HG02763 (cell line): ENCODE measurements at regions not wholly inside any gene's neighbourhood (a gene's known extent, or its start where the extent isn't known, plus 50 kb on each side); places are given as distances from the start of the nearest gene placed in this dataset.

Source experiments
- ATAC-seq: cut with Tn5 transposase; IDR thresholded peaks from one replicate; pipeline ENCODE4 v1.9.1; 2021; ENCODE audit warnings: mild to moderate bottlenecking, moderate library complexity; ENCODE audit not compliant: unreplicated experiment

DNA sequence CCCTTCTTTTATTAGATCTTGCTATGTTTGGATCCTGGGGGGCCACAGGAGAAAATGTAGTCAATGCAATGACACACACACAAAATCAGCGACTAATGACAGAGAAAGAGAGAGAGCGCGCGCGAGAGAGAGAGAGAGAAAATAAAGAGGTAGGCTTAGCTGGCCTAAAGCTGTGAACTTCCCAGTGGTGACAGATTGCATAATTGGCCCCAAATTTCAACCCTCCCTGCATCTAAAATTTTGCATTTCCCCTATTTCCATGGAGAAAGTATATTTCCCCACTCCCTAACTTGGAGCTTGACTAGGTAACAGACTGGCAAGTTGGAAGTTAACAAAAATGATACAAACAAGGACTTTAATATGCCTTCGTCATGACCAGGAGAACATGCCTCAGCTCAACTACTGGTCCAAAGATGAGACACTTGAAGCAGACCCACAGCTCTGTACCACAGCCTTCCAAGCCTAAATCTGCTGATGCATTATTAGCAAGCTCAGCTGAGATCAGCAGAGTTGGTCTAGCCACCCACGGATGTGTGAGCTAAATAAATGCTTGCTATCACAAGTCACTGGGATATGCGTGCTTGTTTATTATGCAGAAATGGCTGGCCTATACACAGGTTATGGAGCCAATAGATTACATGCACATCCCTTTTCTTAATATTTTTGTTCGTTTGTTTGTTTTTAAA, 118.1 kb upstream of the PRDM1 start:
- ATAC-seq: no peak

DNA sequence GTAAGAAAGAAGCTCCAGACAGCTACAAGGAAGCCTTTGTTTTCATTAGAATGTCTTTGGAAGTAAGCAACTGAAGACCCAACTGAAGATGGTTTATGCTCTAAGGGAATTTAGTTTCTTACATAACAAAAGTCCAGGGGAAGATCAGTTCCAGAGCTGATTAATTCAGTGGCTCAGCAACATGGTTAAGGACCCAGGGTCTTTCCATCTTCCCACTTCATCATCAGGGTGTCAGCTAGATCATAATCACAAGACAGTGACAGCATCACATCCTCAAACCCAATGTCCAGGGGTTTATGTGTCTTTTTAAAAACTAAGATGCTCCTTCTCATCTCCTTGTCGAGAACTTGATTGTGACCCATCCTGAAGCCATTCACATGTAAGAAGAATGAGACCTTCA, 119.7 kb upstream of the PRDM1 start:
- ATAC-seq: no peak

- ATAC-seq: no peak
These were observed 121.0 kb upstream of the PRDM1 start for GRCh38 chr6:105964979-105965760.

GRCh38 chr6:105954148-105954547, 132.0 kb upstream of the PRDM1 start:
- no peak for ATAC-seq

GRCh38 chr6:105952772-105953690, 133.1 kb upstream of the PRDM1 start:
- no peak for ATAC-seq

- no peak for ATAC-seq
These were observed 133.8 kb upstream of the PRDM1 start for GRCh38 chr6:105952326-105952725.

- ATAC-seq: no peak
These were observed 134.8 kb upstream of the PRDM1 start for GRCh38 chr6:105951322-105951721.

GRCh38 chr6:105949869-105950268, 136.3 kb upstream of the PRDM1 start:
- ATAC-seq: no peak

DNA sequence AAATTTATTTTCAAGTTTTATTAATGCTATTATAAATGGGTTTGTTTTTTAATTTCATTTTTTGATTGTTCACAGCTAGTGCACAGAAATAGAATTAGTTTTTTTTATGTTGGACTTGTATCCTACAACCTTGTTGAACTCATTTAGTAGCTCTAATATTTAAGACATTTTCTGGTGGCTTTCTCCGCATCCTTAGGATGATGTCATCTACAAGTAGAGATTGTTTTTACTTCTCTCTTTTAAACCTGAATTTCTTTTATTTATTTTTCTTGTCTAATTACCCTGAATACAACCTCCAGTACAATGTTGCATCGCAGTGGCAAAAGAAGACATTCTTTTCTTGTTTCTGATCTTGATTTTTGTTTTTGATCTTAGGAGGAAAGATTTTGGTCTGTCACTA, 142.6 kb upstream of the PRDM1 start:
- ATAC-seq: no peak

DNA sequence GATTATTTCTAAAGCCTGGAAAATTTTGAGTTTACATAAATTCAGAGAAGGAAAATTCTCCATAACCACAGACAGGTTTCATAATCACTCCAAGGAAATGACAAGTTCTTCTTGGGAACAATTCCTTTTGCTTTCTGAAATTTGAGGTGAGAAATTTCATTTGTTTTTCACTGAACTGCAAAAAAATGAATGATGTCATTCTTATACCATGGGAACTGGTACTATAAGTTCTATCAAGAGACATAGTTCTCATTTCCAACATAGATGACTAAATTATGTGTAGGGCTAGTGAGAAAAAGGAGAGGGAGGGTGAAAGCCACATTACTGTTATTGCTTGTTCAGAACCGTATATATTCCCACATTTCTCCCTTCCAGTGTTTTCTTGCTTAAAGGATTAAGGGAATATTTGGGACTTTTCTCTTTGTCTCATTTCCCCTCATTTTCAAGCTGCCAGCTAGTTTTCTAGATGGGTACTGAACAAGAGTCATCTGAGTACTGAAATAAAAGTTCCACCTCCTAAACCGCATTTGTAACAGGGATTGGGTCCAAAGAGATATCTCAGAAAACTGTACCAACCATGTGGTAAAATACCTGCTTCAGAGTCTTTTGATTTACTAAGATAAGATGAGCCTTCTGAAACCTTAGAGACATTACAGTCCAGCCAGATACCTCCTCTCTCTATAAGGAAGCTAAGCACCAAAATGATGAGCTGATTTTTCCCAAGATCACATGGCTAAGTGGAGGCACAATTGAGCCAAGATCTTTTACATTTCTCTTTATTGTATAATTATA, 144.3 kb upstream of the PRDM1 start:
- no peak for ATAC-seq

DNA sequence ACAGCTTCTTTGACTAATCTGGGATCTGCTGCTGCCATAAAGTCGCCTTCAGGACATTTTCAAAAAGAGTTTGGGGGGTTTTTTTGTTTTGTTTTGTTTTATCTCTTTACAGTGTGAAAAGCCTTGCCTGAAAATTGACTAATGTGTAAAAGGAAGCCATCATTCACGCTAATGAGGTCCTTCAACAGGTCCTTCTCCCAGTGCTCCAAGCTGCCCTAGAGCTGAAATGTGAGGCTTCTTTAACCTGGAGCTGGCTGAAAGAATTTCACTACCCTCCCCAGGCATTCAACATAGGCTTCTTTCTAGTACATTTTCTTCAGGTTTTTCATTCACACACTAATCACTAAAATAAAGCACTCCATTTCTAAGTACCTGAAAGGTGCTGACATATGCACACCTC, 145.1 kb upstream of the PRDM1 start:
- ATAC-seq: no peak

DNA sequence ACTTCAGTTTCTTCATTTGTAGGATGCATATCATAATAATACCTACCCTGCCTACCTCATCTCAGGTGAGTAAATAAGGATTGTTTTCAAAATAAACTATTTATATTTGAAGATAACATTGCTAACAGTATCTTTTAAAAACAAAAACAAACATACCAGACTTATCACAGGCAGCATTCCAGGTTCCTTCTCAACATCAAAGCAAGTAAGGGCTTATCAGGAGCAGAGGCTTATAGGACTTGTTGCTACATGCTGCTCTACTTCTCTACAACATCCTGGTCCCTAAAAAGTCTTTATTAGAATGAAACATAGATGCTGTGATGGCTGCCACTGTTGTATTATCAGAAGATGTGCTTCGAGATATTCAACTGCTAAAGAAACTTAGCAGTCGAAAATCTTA, 149.2 kb upstream of the PRDM1 start:
- ATAC-seq: no peak

DNA sequence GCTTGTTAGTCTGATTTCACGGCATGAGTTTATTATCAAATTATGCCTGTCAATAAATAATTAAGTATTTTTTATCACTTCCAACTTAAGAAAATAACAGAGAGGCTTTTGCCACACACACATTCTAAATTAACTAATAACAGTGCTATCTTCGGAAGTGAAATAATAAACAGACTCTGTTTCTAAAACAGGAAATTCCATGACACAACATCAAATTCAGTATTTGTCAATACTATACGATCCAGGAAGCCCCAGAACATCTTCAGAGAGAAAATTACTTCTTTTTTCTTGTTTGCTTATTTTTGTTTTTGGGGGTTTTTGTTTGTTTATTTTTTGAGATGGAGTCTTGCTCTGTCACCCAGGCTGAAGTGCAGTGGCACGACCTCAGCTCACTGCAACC, 150.7 kb upstream of the PRDM1 start:
- no peak for ATAC-seq

GRCh38 chr6:105934708-105935107, 151.4 kb upstream of the PRDM1 start:
- ATAC-seq: no peak

DNA sequence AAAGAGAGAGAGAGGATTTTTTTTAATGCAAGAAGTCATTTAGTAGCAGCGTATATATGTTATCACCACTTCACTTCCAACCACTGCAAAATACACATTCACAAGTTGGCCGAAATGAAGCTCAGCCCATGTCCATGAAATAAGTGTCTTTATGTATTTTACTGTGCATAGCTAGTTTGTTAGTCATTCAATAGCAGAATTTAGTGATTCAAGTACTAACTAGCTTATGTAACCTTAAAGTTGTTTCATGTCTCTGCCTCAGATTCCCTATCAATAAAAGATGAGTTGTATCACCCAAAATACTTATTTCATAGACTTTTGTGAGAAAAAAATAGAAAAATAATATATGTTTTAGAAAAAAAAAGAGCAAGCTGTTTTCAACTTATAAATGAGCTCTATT, 153.7 kb upstream of the PRDM1 start:
- ATAC-seq: no peak

DNA sequence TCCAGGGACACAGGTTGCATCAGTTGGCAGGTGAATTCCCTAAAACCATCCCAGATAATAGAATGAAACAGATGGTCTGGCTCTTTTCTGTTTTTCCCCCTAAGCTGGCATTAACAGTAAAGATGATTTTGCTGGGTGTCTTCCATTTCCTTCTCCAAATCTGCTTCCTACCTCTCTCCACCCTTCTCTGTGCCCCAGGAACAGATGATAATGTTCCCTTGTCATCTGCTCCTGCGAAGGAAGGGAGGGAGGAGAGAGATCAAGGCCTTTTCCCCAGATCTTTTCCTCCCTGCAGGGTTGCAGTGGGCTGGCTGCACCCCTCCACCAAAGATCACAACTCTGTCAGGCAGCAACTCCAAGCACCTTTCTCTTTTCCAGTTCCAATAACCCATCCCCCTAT, 156.5 kb upstream of the PRDM1 start:
- ATAC-seq: no peak

GRCh38 chr6:105926318-105926717, 159.8 kb upstream of the PRDM1 start:
- no peak for ATAC-seq

DNA sequence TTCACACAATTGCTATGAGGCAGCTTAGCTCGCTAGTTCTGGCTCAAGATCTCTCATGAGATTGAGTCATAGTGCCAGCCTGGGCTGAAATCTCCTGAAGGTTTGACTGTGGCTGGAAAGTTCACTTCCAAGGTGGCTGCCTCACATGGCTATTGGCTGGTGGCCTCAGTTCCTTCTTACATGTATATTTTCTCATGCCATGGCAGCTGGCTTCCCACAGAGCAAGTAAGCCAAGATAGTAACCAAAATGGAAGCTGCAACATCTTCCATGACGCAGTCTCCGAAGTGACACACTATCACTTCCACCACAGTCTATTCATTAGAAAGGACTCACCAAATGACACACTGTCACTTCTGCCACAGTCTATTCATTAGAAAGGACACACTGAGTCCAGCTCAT, 160.4 kb upstream of the PRDM1 start:
- no peak for ATAC-seq

DNA sequence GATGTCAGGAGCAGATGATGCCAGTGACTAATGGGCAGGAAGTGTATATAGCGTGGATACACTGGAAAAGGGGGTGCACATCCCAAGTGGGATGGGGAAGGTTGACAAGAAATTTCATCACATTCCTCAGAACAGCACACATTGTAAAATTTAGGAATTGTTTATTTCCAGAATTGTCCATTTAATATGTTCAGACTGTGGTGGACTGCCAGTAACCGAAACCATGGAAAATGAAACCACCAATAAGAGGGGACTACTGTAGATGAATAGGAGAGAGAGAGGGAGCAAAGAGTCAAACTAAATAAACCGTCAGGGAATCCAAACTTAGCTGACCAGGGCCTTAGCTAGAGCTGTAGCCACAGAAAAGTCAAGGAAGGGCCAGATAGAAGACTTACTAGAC, 164.4 kb upstream of the PRDM1 start:
- no peak for ATAC-seq

DNA sequence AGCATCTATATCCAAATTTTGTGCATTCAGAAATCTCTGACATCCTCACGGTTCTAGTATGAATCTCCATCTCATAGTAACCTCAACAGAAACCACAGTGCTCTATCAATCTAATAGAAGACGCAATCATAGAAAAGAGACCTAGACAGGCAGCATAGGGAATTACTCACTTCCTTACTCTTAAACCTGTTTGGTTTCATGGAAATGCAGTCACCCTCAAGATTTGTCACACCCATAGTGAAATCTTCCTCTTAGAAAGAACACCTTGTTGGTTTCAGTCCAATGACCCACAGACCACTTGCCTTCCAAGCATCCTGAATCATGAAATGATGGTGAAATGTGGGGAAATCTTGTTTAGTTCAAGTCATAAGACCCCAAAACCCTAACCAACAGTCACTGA, 166.1 kb upstream of the PRDM1 start:
- ATAC-seq: no peak
